HG03354 (cell line): ENCODE measurements at regions not wholly inside any gene's neighbourhood (a gene's known extent, or its start where the extent isn't known, plus 50 kb on each side); places are given as distances from the start of the nearest gene placed in this dataset.

ENCODE experiments used
- ATAC-seq: cut with Tn5 transposase; IDR thresholded peaks from one replicate; pipeline ENCODE4 v1.9.1; 2021; ENCODE audit warnings: mild to moderate bottlenecking; ENCODE audit not compliant: unreplicated experiment, poor library complexity, severe bottlenecking

- no peak for ATAC-seq
Observed at GRCh38 chr13:47298506-47298905, 401.7 kb upstream of the HTR2A start.

- ATAC-seq = no peak
Observed at GRCh38 chr13:47294691-47295090, 397.8 kb upstream of the HTR2A start.

- ATAC-seq = no peak
Observed at GRCh38 chr13:47291107-47291656, 394.3 kb upstream of the HTR2A start.

GRCh38 chr13:47289567-47289966 lies 392.7 kb upstream of the HTR2A start:
- ATAC-seq = no peak

- no peak for ATAC-seq
Observed at GRCh38 chr13:47288546-47288945, 391.7 kb upstream of the HTR2A start.

- ATAC-seq = no peak
Observed at GRCh38 chr13:47287291-47287751, 390.5 kb upstream of the HTR2A start.

GRCh38 chr13:47281991-47282390 lies 385.1 kb upstream of the HTR2A start:
- ATAC-seq = no peak

- ATAC-seq = no peak
Observed at GRCh38 chr13:47279920-47280319, 383.1 kb upstream of the HTR2A start.

GRCh38 chr13:47277774-47278173 lies 380.9 kb upstream of the HTR2A start:
- no peak for ATAC-seq

GRCh38 chr13:47268270-47268669 lies 371.4 kb upstream of the HTR2A start:
- ATAC-seq = no peak

- no peak for ATAC-seq
Observed at GRCh38 chr13:47258384-47258783, 361.5 kb upstream of the HTR2A start.

- no peak for ATAC-seq
Observed at GRCh38 chr13:47256618-47257017, 359.8 kb upstream of the HTR2A start.

GRCh38 chr13:47252627-47253026 lies 355.8 kb upstream of the HTR2A start:
- no peak for ATAC-seq

- ATAC-seq = no peak
Observed at GRCh38 chr13:47251771-47252170, 354.9 kb upstream of the HTR2A start.

- ATAC-seq = no peak
Observed at GRCh38 chr13:47250146-47250545, 353.3 kb upstream of the HTR2A start.

GRCh38 chr13:47249266-47249665 lies 352.4 kb upstream of the HTR2A start:
- no peak for ATAC-seq

GRCh38 chr13:47241446-47241845 lies 344.6 kb upstream of the HTR2A start:
- no peak for ATAC-seq

- no peak for ATAC-seq
Observed at GRCh38 chr13:47239025-47239424, 342.2 kb upstream of the HTR2A start.

- ATAC-seq = no peak
Observed at GRCh38 chr13:47237571-47237970, 340.7 kb upstream of the HTR2A start.

GRCh38 chr13:47233734-47234133 lies 336.9 kb upstream of the HTR2A start:
- no peak for ATAC-seq

- ATAC-seq = no peak
Observed at GRCh38 chr13:47232516-47232915, 335.7 kb upstream of the HTR2A start.

GRCh38 chr13:47230155-47230554 lies 333.3 kb upstream of the HTR2A start:
- ATAC-seq = no peak
